Fibroblast of skin of right biceps (primary cell): ENCODE measurements at regions not wholly inside any gene's neighbourhood (a gene's known extent, or its start where the extent isn't known, plus 50 kb on each side); places are given as distances from the start of the nearest gene placed in this dataset.
"Not testable (repeated sequence)": the region's sequence is repeated elsewhere in the genome, so short reads cannot be mapped to it uniquely, and the experiment has no call there.

Source experiments
- DNase-seq: peaks from one replicate; pipeline ENCODE4 v3.0.0-alpha.2; 2013

DNA sequence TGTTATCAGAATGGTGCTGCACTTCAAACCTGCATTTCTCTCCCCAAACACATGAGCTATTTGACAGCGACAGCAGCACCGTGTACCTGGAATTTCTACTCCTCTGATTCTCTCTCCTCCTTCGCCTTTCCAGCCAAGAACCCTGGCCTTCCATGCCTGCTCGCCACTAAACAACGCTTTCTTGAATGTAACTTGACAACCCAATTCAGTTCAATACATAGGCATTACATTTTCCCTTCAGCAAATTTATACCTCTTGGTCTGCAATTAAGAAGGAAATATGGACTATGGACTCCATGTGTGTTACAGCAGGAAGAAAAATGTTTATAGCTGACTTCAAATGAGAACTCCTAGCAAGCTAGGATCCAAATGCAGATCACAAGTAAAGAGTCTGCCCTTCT is 162.6 kb upstream of the AUTS2 start:
- no peak for DNase-seq

DNA sequence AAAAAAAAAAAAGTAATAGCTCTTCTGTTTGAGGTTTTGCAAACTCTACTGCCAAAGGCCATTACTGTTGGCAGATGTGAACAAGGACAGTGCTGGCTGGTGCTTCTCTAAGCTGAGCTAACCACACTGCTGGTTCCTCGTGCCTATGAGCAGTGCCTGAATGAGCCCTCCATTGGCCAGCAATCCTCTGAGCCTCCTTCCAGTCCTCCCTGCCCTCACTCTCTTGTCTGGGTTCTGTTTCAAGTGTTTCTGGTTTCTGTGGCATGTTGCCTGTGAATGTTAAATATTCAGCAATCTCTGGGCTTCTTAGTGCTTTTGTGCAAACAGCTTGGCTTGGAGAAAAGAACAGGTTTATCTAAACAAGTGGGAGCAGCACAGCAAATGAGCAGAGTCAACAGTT is 161.3 kb upstream of the AUTS2 start:
- no peak for DNase-seq

DNA sequence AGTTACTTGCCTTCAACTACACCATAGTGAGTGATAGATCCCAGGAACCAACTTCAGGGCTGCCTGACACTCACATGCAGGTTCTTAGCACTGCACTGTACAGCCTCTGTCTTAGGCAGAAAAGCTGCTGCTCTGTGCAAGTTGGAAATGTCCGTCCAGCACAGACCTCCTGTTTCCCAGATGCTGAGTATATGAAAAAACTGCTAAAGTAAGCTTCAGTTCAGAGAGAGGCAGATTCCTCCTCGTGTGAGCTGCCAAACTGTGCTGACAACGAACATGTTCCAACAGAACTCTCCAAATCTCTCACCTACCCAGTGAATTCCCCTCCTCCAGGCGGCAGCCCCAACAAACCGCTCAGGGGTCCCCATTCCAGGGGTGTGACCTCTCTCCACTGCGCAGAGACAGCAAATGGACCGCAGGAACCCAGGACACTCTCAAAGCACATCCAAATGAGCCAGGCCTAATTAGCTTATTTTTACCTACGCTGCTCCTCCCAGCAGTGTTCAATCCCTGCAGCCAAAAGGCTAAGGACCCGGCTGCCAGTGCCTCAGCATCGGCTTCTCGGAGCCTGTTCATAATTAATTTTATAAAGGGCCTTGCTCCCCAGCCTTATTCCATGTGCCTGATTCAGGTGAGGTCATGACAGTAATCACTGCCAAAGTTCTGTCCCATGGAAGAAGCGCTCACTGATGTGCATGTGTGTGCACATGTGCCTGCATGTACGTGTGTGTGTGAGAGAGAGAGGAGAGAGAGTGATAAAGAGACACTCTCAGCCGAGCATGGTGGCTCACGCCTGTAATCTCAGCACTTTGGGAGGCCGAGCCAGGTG is 159.5 kb upstream of the AUTS2 start:
- DNase-seq: no peak

DNA sequence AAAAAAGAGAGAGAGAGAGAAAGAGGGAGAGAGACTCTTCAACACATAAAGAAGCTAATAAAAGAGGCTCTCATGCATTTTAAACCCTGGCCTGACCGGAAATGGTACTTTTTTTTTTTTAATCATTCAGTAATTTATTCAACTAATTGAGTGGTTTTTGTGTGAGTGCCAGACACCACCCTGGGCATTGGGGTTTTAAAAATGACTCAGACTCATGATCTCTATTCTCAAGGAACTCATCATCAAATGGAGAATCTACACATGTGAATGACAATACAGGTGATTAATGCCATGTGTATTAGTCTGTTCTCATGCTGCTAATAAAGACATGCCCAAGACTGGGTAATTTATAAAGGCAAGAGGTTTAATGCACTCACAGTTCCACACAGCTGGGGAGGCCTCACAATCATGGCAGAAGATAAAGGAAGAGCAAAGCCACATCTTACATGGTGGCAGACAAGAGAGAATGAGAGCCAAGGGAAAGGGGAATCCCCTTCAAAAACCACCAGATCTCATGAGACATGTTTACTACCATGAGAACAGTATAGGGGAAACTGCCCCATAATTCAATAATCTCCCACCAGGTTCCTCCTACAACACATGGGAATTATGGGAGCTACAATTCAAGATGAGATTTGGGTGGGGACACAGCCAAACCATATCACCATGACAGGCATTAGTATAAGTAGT is 158.5 kb upstream of the AUTS2 start:
- DNase-seq: no peak

DNA sequence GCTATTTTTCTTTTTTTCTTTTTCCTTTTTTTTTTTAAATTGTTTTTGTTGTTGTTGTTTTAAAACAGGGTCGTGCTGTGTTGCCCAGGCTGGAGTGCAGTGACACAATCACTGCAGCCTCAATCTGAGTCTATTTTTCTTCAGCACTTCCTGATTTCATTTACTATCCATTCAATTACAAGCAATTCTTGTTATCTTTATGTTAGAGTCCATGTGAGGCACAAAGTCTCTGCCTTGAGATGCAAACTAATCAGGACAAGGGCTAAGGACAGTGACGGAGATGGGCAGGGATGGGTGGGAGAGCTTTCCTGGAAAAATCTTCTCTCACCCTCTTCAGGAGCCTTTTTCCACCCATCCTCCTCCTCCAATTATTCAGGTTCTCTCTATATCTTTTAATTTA is 157.3 kb upstream of the AUTS2 start:
- no peak for DNase-seq

DNA sequence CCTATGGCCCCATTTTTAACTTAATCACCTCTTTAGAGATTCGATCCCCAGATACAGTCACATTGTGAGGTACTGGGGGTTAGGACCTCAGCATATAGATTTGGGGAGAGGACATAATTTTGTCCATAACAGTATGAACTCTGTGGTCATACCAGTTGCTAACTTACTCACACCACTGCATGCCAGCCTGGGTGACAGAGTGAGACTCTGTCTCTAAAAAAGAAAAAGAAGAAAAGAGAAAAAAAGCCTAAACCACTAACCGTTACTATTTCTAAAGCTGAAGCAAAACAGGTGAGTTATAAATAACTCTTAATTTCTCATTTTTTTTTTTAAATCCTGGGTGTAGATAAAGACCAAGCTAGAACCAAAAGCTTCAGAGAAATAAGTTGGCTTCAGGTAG is 155.1 kb upstream of the AUTS2 start:
- DNase-seq: no peak

DNA sequence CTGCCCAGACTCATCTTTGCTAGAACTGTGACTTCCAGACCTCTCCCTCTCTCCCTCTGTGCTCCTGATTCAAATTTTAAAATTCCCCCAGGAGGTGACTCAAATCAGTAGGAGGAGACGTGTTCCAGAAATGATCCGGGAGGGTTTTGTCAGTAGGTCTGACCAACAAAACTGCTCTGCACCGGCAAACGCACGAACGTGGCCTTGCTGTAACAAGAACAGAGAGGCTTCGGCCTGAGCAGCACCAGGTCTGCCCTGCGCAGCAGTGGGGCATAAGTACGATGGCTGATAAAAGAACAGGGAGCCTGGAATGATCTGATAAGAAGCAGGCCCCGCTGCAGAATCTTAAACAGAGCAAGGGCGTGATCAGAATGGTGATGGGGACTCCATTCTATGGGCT is 152.7 kb upstream of the AUTS2 start:
- no peak for DNase-seq

DNA sequence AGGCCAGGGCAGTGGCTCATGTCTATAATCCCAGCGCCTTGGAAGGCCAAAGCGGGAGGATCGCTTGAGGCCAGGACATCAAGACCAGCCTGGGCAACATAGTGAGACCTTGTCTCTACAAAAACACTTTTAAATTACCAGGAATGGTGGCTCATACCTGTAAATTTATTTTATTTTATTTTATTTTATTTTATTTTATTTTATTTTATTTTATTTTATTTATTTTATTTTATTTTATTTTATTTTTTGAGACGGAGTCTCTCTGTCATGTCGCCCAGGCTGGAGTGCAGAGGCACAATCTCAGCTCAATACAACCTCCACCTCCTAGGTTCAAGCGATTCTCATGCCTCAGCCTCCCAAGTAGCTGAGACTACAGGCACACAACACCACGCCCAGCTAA is 152.1 kb upstream of the AUTS2 start:
- DNase-seq: not testable (repeated sequence)

DNA sequence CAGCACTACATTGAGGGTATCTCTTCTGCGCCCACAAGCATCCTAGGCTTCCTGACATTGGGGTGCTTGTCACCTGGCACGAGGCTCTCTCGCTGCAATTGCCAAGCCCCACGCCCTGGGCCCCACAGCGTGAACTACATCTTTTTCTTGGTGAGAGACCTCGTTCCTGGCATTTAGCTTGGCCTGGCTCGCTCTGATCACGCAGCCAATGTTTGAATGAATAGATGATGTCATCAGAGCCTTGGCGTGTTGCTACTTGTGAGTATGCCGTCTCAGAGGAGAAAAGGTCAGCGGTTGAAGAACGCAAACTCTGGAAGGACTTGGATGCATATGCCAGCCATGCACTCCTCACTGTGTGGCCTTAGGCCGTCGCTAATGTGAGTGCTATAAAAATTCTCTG is 150.2 kb upstream of the AUTS2 start:
- DNase-seq: no peak

DNA sequence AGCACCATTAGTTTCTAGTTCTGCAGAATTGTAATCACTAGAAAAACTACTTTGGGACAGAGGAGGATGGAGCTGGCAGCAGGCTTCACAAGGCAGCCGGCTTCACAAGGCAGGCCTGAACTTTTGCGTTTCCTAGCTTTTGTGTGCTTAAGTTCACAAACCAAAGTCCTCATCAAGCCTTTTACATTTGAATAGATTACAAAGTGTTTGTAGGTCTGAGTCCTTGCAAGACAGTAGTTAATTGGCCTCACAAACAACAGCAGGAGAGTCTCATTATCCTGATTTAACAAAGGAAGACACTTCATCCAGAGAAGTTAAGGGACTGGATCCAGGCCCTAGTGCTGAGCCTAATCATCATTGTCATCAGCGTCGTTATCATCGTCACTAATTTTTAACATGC is 147.8 kb upstream of the AUTS2 start:
- DNase-seq: no peak

DNA sequence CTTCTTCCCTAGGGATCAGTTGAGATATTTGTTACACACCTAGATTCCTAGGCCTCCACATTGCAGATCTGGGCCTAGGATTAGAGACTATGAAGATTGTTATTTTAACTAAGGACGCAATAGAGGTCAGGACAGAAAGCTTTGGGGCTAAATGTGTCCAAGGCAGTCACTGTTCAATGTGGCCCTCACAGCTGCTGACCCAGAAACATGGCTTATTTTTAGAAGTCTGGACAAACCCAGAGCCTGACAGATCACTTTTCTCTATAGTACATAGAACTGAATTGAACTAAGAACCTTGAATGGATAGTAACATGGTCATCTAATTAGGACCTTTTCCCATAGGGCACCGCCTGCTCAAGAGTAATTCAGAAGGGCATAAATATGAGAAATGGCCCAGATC is 146.6 kb upstream of the AUTS2 start:
- no peak for DNase-seq

DNA sequence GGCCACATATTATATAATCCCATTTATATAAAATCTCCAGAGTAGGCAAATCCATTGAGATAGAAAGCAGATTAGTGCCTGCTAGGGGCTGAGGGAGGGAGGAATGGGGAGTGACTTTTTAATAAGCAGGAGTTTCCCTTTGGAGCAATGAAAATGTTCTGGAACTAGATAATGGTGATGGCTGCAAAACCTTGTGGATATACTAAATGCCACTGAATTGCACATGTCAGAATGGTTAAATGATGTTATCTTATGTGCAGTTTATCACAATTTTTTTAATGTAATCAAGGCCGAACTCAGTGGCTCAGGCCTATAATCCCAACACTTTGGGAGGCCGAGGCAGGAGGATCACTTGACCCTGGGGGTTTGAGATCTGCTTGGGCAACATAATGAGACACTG is 145.5 kb upstream of the AUTS2 start:
- no peak for DNase-seq

DNA sequence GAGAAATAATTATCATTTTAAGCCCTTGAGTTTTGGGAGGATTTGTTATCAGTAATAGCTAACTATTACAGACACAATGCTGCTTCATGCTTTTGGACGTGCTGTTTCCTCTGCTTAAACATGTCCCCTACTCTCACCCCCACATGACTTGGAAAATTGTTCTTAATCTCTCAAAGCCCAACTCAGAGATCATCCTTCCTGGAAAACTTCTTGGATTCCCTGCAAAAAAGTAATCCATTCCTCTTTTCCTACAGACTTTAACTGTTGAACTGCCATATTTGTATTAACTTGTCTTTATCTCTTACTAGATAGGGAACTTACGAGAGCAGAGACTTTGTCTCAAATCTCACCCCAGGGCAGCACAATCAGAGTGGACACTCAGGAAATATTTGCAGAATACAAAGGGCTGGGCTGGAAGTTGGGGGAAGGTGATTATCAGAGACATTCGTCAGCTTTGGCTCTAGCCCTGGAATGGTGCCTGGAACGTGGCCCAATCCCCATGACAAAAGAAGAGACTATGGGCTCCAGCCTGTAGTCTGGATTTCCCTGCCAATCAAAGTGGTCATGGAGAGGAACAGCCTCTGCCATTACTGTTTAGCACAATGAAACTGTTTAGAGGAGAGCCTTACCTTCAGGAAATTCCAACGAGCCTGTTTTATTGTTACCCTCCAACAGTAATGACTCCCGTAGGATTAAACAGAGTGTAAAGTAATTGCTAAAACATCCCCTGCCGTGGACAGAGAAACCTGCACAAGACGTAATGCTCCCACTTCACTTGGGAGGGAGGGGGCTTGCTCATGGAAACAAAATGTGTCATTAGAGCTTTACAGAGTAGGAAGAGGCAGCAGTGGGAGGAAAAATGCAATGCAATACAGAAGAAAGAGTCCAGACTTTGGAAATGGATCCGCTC is 140.4 kb upstream of the AUTS2 start:
- peak; percentile 82 for DNase-seq

DNA sequence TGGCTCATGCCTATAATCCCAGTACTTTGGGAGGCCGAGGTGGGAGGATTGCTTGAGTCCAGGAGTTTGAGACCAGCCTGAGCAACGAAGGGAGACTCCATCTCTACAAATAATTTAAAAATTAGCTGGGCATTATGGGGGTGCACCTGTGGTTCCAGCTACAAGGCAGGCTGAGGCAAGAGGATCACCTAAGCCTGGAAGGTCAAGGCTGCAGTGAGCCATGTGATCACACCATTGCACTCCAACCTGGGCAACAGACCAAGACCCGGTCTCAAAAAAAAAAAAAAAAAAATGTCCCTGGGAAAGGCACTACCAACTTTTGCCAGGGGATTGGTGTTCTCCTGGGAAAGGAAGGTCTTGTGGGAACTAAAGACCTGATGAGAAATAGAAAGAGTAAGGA is 134.2 kb upstream of the AUTS2 start:
- DNase-seq: no peak

DNA sequence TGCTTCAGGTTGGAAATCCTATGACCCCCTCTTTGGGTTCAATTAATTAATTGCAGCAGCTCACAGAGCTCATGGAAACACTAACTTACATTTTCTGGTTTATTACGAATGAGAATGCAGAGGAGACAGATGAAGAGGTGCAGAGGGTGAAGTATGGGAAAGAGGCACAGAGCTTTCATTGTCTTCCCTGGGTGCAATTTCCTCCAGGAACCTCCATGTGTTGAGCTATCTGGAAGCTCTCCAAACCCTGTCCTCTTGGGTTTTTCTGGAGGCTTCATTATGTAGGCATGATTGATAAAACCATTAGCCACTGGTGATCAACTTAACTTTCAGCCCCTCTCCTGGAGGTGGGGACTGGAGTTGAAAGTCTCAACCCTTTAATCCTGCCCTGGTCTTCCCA is 133.0 kb upstream of the AUTS2 start:
- no peak for DNase-seq

DNA sequence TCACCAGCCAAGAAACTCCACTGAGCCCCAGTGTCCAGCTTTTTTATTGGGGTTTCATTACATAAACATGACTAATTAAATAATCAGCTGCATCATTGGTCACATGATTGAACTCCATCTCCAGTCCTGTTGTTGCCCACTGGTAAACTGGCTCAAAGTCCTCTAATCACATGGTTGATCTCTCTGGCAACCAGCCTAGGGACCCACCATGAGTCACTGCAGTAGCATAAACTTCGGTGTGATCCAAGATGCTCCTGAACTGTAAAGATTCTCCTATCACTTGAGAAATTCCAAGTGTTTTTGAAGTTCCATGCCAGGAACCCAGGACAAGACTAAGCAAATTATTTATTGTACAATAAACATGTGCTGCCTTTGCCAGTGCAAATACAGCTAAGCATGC is 130.4 kb upstream of the AUTS2 start:
- DNase-seq: peak; percentile 36

DNA sequence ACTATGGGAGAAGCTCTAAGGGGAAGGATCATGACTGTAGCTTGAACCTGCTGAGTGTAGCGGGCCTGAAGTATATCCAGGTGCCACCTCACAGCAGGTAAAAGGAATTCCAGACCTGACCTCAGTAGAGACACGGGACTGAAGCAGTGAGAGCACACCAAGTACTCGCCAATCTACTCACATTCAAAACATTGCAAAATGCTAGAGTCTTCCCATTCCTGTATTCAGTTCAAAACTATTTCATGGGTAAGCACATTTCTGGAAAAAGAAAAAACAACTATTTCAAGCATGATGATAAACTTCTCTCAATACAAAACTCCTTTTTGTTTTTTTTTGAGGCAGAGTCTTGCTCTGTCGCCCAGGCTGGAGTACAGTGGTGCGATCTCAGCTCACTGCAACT is 121.9 kb upstream of the AUTS2 start:
- peak; percentile 25 for DNase-seq

DNA sequence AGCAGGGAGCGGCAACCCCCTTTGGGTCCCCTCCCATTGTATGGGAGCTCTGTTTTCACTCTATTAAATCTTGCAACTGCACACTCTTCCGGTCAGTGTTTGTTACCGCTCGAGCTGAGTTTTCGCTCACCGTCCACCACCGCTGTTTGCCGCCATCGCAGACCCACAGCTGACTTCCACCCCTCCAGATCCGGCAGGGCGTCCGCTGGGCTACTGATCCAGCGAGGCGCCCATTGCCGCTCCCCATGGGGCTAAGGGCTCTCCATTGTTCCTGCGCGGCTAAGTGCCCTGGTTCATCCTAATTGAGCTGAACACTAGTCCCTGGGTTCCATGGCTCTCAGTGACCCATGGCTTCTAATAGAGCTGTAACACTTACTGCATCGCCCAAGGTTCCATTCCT is 115.6 kb upstream of the AUTS2 start:
- DNase-seq: no peak

DNA sequence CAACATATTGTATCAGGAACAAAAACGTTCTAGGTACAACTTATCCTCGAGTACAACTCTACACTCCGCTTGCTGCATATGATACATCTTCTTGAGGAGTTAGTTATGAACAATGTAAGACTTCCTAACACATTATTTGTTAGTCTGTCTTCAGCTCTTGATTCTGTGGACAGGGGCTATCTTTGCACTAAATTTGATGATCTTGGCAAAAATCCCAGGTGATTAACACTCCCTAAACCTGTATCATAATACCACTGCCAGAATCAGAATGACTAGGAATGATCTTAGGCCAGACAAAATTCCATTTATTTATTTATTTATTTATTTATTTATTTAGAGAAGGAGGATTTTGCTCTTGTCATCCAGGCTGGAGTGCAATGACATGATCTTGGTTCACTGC is 108.7 kb upstream of the AUTS2 start:
- DNase-seq: no peak

DNA sequence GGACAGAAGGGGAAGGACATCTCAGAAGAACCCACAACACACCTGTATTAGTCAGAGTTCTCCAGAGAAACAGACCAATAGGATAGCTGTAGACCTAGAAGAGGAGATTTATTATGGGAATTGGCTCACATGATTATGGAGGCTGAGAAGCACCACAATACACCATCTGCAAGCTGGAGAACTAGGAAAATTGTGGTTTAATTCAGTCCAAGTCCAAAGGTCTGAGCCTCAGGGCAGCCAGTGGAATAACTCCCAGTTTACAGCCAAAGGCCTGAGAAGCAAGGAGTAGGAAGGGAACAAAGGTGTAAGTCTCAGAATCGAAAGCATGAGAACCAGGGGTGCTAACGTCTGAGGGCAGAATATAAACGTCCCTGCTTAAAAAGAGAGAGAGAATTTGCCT is 99.6 kb upstream of the AUTS2 start:
- no peak for DNase-seq

DNA sequence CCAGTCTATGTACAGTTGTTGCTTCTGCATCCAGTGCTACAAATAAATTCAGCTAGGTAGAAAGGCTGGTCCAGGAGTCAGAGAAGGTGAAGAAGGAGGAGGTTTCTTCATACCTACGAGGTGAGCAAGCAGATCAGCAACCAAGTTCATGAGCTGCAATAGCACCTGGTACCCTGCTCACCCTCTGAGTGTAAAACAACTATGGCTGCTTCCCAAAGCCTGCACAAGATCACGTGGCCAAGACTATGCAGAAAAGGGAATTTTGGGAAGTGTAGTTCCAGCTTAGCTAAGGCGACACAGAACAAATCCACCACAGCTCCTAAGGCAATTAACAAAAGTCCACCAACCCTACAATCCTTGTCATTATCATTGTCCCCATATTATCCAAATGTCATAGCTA is 95.9 kb upstream of the AUTS2 start:
- DNase-seq: no peak

DNA sequence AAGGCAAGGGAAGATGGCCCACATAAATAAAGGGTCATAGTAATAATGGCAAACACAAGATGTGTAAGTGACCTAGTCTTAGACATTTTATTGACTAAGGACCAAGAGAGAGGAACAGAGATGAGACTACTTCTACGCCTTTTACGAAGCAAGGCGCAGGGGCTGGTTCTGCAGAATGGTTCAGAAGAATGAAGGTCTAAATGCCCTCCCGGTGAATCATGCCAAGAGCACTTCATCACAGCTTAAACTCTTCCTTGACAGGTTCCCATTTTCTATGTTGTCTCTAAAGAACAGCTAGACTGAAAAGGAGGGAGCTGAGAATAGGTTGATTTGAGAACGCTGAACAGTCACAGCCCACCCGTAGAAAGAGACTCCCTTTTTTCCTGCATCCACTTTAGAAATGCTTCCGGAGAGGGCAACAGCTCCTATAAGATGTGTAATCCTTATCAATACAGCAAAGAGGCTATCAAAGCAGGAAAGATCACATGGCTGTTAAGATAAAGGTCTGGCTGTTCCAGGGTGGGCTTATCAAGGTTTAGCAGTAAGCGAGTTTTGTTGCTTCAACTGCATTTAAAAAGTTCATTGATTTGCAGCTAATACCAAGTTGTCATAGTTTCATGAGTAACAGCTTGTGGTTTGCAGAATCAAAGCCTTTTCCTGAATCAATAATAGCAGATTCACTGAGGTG is 93.4 kb upstream of the AUTS2 start:
- DNase-seq: no peak

DNA sequence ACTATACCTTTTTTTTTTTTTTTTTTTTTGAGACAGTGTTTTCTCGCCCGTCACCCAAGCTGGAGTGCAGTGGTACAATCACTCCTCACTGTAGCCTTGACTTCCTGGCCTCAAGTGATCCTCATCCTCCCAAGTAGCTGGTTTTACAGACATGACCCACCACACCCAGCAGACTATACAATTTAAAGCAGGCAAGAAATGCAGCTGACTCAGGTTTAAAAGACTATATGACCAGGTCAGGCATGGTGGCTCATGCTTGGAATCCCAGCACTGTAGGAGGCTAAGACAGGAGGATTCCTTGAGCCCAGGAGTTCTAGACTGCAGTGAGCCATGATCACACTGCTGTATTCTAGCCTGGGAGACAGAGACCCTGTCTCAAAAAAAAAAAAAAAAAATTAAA is 89.5 kb upstream of the AUTS2 start:
- DNase-seq: no peak
